ENCODE measurements at regions not wholly inside any gene's neighbourhood (a gene's known extent, or its start where the extent isn't known, plus 50 kb on each side); places are given as distances from the start of the nearest gene placed in this dataset.

- DNase-seq, result no peak
Observed at GRCh38 chr3:176523114-176523513, 674.2 kb downstream of the TBL1XR1 start.

- DNase-seq, result no peak
Observed at GRCh38 chr3:176522436-176522835, 674.8 kb downstream of the TBL1XR1 start.

- DNase-seq, result no peak
Observed at GRCh38 chr3:176521531-176522175, 675.6 kb downstream of the TBL1XR1 start.

- DNase-seq, result no peak
Observed at GRCh38 chr3:176514297-176514696, 683.0 kb downstream of the TBL1XR1 start.

GRCh38 chr3:176513604-176514003 is 683.7 kb downstream of the TBL1XR1 start:
- DNase-seq, result no peak

GRCh38 chr3:176512037-176512436 is 685.2 kb downstream of the TBL1XR1 start:
- DNase-seq, result no peak

GRCh38 chr3:176510097-176510496 is 687.2 kb downstream of the TBL1XR1 start:
- no peak for DNase-seq

- no peak for DNase-seq
Observed at GRCh38 chr3:176505878-176506621, 691.2 kb downstream of the TBL1XR1 start.

- no peak for DNase-seq
Observed at GRCh38 chr3:176491084-176491483, 706.2 kb downstream of the TBL1XR1 start.

- DNase-seq, result no peak
Observed at GRCh38 chr3:176490357-176490756, 706.9 kb downstream of the TBL1XR1 start.

- DNase-seq, result no peak
Observed at GRCh38 chr3:176479248-176479647, 718.0 kb downstream of the TBL1XR1 start.

GRCh38 chr3:176469694-176470205 is 727.5 kb downstream of the TBL1XR1 start:
- DNase-seq, result no peak

GRCh38 chr3:176463610-176464009 is 733.7 kb downstream of the TBL1XR1 start:
- no peak for DNase-seq

GRCh38 chr3:176447369-176447768 is 749.9 kb downstream of the TBL1XR1 start:
- no peak for DNase-seq

- DNase-seq, result no peak
Observed at GRCh38 chr3:176442326-176442725, 755.0 kb downstream of the TBL1XR1 start.

- DNase-seq, result no peak
Observed at GRCh38 chr3:176439729-176440128, 757.6 kb downstream of the TBL1XR1 start.

- DNase-seq, result no peak
Observed at GRCh38 chr3:176431991-176432390, 765.3 kb downstream of the TBL1XR1 start.

GRCh38 chr3:176431038-176431418 is 766.3 kb downstream of the TBL1XR1 start:
- DNase-seq, result no peak

- no peak for DNase-seq
Observed at GRCh38 chr3:176430244-176431037, 766.8 kb downstream of the TBL1XR1 start.

- DNase-seq, result no peak
Observed at GRCh38 chr3:176428552-176428951, 768.7 kb downstream of the TBL1XR1 start.

- no peak for DNase-seq
Observed at GRCh38 chr3:176426371-176426770, 770.9 kb downstream of the TBL1XR1 start.

GRCh38 chr3:176416870-176417269 is 780.4 kb downstream of the TBL1XR1 start:
- no peak for DNase-seq

GRCh38 chr3:176415661-176416295 is 781.5 kb downstream of the TBL1XR1 start:
- no peak for DNase-seq

Data from CD4-positive, alpha-beta T cell treated with Interleukin-12 subunit alpha and Interleukin-12 subunit beta, for 1 hour (primary cell).